ENCODE measurements at regions not wholly inside any gene's neighbourhood (a gene's known extent, or its start where the extent isn't known, plus 50 kb on each side); places are given as distances from the start of the nearest gene placed in this dataset.

DNA sequence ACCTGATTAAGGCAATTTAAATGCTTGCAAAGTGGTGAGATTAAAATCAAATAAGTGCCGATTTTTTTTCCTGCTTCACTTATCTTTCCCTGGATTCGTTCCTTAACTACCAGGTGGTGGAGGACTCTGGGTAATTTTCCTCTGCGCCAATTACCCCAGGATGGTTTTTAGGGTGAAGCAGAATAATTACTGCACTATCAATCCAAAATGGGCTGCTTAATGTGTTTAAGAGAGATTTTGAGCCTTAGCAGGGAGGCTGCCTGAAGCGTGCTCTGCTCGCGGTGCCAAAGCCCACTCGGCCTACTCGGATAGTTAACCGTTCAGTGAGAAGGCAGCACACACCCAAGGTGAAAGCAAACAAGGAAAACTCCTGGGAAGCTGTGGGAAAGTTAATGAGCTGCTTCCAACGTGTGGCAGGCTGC lies 274.9 kb upstream of the LMO3 start:
- Mint-ChIP-seq H3K27ac (peak overlapping the region in 2 of 3 experiments; percentile 28 to 51; a peak in 2 of 7 replicates), H3K4me3 (0 out of 5 replicates have a peak overlapping the region, but pooled peaks of 1 of the 2 experiments have one; percentile 28), H3K27me3 (ENCODE audit: low read depth) (no peaks in the 10 kb centered on the region), H3K36me3 (ENCODE audit: insufficient read depth in 1 of 3, low read depth in 3 of 3) (no peaks in the 10 kb centered on the region), H3K4me1 (peaks cover 0 to 4% of the 10 kb centered on the region in 2 experiments; a peak in 2 of 4 replicates), H3K9me3 (no peaks in the 10 kb centered on the region)
- DNase-seq, result peak; percentile 35
- Histone ChIP-seq H4K20me1 (ENCODE audit: control insufficient read depth, insufficient read depth, insufficient read length) (no peaks in the 10 kb centered on the region), H3K4me2 (ENCODE audit: insufficient read depth, insufficient read length, low read length) (no peak overlapping the region), H3K9ac (ENCODE audit: extremely low read depth, insufficient read length, low read length) (no peak overlapping the region), H2BK12ac (ENCODE audit: insufficient read length, low read depth, low read length) (no peak overlapping the region), H2BK120ac (ENCODE audit: low read depth, low read length, poor library complexity, severe bottlenecking) (no peak overlapping the region), H3K79me2 (ENCODE audit: insufficient read depth, low read length) (no peaks in the 10 kb centered on the region), H3K79me1 (ENCODE audit: insufficient read depth, low read depth, low read length, poor library complexity, severe bottlenecking) (no peaks in the 10 kb centered on the region), H3K27me3 (ENCODE audit: insufficient read depth, low read length) (no peaks in the 10 kb centered on the region), H2AK5ac (ENCODE audit: insufficient read length, low read length) (no peak overlapping the region), H4K5ac (ENCODE audit: insufficient read length, low read depth, low read length) (no peak overlapping the region), H3K27ac (ENCODE audit: insufficient read length, low read depth, low read length) (no peak overlapping the region), H3K23ac (ENCODE audit: insufficient read length, low read depth, low read length) (no peak overlapping the region), H2AFZ (ENCODE audit: low read length) (no peak overlapping the region), H3K4ac (ENCODE audit: low read depth, low read length) (no peak overlapping the region), H2BK5ac (ENCODE audit: insufficient read length, low read length) (no peak overlapping the region), H3K56ac (ENCODE audit: insufficient read length, low read depth, low read length) (no peak overlapping the region), H3K14ac (ENCODE audit: insufficient read depth, low read length) (no peak overlapping the region), H3K9me3 (ENCODE audit: control insufficient read depth, low read depth, low read length) (no peaks in the 10 kb centered on the region), H3K4me1 (ENCODE audit: insufficient read depth, low read length) (no peaks in the 10 kb centered on the region), H2BK20ac (ENCODE audit: low read depth, low read length, poor library complexity, severe bottlenecking) (no peak overlapping the region), H3K23me2 (ENCODE audit: insufficient read length, low read depth, low read length, poor library complexity, severe bottlenecking) (no peaks in the 10 kb centered on the region), H4K8ac (replicated peaks; ENCODE audit: insufficient read length, low read depth, low read length) (no peak overlapping the region), H2BK15ac (ENCODE audit: low read depth, low read length) (no peak overlapping the region), H3T11ph (ENCODE audit: low read length) (no peak overlapping the region), H4K91ac (ENCODE audit: insufficient read length, low read depth, low read length) (no peak overlapping the region), H3K18ac (ENCODE audit: insufficient read length, low read depth, low read length) (no peak overlapping the region)
- WGBS (ENCODE audit: extremely low coverage, insufficient read length, low lambda C conversion rate), result no CpG with 5 or more reads among the region's 10 CpGs
- TF ChIP-seq, protein P1, sequence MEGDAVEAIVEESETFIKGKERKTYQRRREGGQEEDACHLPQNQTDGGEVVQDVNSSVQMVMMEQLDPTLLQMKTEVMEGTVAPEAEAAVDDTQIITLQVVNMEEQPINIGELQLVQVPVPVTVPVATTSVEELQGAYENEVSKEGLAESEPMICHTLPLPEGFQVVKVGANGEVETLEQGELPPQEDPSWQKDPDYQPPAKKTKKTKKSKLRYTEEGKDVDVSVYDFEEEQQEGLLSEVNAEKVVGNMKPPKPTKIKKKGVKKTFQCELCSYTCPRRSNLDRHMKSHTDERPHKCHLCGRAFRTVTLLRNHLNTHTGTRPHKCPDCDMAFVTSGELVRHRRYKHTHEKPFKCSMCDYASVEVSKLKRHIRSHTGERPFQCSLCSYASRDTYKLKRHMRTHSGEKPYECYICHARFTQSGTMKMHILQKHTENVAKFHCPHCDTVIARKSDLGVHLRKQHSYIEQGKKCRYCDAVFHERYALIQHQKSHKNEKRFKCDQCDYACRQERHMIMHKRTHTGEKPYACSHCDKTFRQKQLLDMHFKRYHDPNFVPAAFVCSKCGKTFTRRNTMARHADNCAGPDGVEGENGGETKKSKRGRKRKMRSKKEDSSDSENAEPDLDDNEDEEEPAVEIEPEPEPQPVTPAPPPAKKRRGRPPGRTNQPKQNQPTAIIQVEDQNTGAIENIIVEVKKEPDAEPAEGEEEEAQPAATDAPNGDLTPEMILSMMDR (conservative IDR thresholded peaks at IDR 0.05), result no peak
